GM18517 (cell line): ENCODE measurements at regions not wholly inside any gene's neighbourhood (a gene's known extent, or its start where the extent isn't known, plus 50 kb on each side); places are given as distances from the start of the nearest gene placed in this dataset.

Source experiments
- ATAC-seq: cut with Tn5 transposase; IDR thresholded peaks from one replicate; pipeline ENCODE4 v1.9.1; 2021; ENCODE audit warnings: mild to moderate bottlenecking, moderate library complexity; ENCODE audit not compliant: unreplicated experiment

GRCh38 chr13:72181661-72182060, 314.7 kb upstream of the DACH1 start:
- no peak for ATAC-seq

DNA sequence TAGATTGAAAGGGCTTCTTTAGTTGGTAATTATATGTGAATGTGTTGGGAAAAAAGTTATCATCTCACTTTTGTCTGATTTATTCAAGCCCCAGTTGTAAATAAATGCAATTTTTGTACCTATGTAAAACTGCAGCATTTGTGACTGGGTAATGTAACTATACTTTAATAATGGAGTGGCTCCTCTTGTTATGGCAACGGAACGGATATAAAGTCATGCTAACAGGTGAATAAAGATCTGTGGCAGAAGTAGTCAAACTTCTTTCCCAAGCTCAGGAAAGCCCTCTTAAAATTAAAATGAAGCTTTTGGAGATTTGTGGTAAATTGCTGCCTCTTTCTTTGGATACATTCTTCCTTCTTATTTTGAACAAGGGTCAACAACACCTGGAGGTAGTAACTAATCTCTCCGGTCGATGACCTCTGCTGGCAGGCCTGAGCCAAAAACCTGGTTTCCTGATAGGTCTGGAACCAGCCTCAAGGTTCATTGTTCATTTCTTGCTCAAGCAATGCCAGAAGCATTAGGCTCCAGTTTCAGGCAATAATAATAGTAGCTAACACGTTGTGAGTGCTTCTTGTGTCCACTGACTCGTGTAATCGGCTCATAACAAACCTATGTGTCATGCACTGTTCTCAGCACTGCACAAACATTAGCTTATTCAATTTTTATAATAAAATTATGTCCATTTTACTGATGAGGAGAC, 313.4 kb upstream of the DACH1 start:
- no peak for ATAC-seq

- no peak for ATAC-seq
Measured at GRCh38 chr13:72174549-72174948, 307.5 kb upstream of the DACH1 start.

- ATAC-seq, result no peak
Measured at GRCh38 chr13:72170571-72170970, 303.6 kb upstream of the DACH1 start.

DNA sequence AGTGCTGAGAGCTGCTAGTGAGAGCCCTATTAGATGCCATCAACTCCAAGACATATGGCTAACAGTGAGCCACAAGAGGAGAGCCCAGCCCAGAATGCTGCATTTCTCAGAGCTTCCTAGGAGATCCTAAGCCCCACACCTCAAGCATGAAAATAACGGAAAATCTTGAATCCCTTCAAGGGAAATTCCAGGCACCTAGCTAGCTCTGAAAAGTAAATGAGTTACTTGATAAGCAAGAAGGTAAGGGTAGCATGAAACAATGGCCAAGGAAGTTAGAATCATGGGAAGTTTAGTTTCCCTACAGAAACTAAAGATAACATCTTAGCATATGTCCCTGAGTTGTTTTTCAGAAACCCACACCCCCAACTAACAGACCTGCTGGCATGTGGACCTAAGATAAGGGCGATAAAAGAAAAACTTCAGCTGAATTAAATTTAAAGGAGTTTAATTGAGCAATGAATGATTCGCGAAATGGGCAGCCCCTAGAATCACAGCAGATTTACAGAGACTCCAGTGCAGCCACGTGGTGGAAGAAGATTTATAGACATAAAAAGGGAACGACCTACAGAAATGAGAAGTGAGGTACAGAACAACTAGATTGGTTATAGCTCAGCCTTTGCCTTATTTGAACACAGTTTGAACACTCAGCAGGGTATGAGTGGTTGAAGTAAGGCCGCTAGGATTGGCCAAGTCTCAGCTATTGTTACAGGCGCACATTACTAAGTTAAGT, 301.3 kb upstream of the DACH1 start:
- no peak for ATAC-seq

DNA sequence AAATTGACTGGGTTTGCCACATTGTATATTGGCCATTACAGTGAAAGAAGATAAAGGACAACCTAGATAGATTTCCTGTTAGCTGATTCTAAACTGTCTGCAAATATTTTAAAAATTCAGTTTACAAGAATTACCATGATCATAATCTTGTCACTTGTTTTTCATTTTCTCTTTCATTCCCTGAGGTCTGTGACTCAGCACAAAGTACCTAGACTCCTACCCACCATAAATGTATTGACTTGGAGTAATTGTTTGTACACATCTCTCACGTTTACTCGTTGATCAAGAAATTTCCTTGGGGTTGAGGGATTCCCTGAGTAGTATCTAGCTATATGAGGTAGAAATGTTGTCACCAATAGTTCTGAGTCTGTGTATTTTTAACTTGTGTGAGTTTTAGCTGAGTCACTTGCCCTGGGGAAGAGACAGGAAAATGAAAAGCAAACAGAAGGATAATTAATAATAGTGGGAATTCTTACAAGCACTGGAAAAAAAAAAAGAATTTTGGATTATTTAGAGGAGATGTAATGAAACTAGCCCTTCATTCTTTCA, 299.2 kb upstream of the DACH1 start:
- ATAC-seq, result no peak

DNA sequence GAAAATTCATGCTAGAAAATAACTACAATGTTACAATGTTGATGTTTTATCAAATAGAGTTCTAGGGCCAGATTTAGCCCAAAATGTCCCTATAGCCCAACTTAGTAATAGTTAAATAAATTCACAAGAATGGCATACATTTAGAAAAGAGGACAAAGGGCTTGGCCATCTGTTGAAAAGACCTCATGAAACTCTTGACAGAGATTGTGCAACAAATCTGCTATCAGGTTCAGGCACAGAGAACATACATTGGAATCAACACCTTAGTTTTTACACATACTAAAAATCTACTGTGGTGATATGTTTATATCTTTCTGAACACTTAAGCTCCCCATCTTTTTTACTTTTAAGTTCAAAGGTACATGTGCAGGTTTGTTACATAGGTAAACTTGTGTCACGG, 298.3 kb upstream of the DACH1 start:
- no peak for ATAC-seq

DNA sequence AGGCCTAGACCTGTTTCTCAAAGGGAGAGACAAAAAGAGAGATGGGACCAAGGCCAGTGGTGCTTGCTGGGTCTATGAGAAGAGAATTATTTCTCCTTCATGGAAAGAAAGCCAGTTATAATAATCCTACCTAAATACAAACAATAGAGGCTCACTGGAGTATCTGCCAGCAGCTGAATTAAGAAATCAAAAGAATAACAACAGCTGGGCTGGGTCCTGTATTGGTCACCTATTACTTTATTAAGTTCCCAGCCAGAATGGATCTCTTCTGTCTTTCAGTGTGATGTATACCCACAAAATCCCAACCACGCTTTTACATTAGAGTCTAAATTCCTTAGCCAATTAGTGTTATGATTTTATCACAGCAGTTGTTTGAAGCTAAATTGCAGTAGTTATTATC, 297.8 kb upstream of the DACH1 start:
- ATAC-seq, result no peak

DNA sequence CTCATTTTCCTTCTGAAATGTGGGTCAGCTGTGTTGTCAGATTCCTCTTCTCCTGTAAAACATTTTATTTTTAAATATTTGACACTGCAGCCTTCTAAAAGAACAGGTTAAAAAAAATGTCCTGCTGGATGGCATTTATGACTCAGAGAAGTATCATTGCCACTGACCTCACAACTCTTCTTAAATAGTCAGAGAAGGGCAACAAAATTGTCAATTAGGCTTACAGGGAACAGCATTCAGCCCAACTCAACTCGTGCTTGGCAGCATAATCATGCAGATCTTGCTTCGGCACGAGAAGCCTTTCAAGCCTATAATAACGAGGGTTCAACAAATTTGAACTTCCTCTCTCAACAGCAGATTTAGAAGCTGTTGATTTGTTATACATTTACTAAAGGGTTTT, 296.7 kb upstream of the DACH1 start:
- no peak for ATAC-seq

DNA sequence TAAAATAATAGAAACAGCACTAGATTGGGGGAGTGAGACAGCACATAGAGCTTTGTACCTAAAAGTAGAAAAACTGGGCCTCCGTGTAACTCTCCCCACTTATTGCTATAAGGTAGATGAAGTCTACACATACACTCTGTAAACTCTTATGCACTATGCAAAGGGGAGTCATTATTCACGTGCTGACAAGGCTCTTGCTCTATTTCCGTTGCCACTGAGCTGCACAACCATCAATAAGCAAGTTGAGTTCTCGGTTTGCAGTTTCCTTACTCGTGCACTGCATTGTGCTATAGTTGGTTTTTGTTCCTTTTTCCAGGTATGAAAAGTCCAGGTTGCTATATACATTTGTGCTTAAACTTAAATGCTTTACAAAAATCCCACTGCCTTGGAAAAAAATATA, 294.0 kb upstream of the DACH1 start:
- ATAC-seq, result no peak

GRCh38 chr13:72156760-72157159, 289.8 kb upstream of the DACH1 start:
- no peak for ATAC-seq

GRCh38 chr13:72153272-72153671, 286.3 kb upstream of the DACH1 start:
- ATAC-seq, result no peak

DNA sequence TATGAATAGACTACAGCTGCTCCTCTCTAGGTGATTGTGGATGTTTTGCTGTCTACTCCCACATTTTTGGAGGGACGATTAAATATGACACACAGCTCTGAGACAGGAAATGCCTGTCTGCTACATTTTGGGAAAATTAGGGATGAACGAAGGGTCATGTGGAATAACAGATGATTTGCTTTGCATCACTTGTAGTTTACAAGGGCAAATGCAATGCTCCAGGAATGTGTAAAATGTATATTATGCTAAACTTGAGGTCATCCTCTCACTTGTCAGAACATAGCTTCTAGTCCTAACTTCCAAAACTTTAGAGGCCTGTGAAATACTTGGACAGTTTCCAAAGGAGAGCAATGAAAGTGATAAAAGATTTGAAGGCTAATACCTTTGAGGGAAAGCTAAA, 284.2 kb upstream of the DACH1 start:
- no peak for ATAC-seq

DNA sequence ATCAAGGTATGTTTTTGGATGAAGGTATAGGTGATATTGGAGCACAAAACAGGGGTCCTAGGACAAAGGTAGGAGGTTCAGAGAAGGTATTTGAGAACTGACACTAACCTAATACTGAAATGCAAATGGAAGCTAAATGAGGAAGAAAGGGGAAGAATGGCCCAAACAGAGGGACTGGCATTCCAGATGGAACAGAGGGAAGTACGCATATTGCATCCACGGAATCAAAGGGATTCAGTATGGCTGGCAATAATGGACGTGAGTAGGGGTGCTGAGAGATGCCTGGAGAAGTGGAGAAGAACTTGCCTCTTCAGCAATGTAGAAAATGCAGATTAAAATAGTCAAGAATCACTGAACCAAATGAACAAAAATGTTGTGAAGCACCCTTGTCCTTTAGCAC, 283.5 kb upstream of the DACH1 start:
- ATAC-seq, result no peak

DNA sequence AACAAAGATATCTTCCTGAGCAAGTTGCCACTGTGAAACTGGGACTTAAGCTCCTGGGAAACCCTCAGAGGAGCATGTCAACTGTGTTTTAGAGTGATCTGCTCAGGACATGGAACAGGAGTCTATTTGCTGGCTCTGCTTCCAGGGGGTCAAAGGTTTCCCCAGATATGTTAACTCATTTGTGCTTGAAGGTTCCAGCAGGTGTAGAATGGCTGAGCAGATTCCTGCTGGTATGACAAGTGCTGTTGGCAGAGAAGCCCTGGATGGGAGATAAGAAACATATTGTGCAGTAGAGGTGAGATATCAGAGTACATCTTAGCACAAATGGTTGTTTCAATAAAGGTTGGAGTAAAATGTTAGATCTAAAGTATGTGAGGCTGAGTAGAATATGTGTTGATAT, 282.7 kb upstream of the DACH1 start:
- ATAC-seq, result no peak

DNA sequence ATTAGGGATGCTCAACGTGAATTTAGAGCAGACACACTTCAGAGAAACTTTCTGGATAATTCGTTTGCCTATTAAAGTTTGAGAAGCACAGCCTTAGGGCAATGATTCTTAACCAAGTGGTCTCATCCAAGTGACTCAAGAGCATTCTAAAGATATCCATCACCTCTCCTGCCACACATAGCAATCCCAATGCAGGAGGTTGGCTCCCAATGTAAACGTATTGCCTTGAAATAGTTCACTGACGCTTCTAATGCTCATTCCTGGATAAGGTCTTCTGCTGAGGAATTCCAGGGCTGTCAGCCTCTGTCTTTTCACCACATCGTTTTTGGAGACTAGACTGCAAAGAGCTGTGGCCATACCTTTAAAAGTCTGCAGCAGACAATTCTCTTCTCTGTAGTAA, 279.8 kb upstream of the DACH1 start:
- ATAC-seq, result no peak

DNA sequence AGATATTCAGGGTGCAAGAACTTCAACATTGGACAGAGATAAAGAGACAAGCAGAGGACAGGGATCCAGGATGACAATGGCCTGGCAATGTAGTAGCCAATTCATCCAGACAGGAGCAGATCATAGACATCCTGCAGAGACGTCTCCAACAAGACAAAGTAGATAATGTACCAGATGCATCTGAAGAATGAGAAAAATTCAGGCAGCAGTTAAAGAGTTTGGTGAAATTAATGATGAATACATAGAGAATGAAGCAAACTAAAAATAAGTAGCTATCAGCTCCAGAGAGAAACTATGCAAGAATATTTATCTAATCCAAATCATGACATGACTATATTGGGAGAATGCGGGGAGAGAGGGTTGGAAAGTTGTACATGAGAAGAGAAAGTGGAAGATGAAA, 278.4 kb upstream of the DACH1 start:
- no peak for ATAC-seq

- no peak for ATAC-seq
Measured at GRCh38 chr13:72144636-72145035, 277.6 kb upstream of the DACH1 start.

- no peak for ATAC-seq
Measured at GRCh38 chr13:72141855-72142519, 275.0 kb upstream of the DACH1 start.

DNA sequence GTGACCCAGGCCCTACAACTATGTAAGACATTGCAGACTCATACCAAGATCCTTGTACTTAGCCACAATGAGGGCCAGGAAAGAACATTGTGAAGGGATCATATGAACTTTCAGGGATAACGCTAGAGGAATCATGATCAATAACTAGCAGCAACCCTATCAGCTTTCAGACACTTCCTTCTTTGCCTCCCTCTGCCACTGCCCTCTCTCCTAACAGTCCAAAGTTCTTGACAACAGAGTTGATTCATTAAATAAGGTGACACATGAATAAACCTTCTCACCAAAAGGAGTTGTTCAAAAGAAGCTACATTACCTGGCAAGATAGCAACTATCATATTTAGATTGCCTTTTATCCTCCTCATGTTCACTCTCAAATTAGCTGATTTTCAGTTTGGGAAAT, 272.2 kb upstream of the DACH1 start:
- no peak for ATAC-seq

DNA sequence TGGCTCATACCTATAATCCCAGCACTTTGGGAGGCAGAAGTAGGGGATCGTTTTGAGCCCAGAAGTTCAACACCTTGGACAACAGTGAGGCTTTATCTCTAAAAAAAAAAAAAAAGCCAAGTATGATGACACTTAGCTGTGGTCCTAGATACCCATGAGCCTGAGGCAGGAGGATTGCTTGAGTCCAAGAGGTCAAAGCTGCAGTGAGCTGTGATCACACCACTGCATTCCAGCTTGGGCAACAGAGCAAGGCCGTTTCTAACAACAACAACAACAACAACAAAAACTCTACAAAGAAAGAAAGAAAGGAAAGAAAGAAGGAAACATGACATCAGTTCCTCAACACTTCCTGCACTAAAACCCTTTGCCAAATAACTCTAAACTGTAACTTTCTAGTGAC, 265.1 kb upstream of the DACH1 start:
- no peak for ATAC-seq

DNA sequence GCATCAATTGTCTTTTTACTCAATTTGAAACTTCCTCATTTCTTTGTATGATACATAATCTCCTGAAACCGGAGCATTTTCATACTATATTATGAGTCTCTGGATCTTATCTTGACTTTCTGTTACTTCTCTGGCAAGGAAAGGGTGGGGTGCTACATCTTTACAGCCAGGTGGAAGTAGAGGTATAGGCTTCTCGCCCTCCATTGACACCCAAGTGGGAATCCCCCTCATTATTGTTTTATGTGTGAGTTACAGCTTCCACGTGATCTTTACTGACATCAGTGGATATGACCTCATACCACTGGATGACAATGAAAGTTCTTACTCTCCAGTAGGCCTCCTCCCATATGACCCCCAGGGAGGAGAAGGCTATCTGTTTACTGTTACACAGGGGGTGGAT, 262.1 kb upstream of the DACH1 start:
- no peak for ATAC-seq
